Pancreas (tissue), 10 donors: ENCODE measurements at regions not wholly inside any gene's neighbourhood (a gene's known extent, or its start where the extent isn't known, plus 50 kb on each side); places are given as distances from the start of the nearest gene placed in this dataset.

ENCODE experiments used
- ATAC-seq, 4 donors: fragments of 200-7000 bp; cut with Tn5 transposase; one replicate each; pipeline versions ENCODE4 v1.8.0 to v1.9.1; 2020; ENCODE audit warnings: mild to moderate bottlenecking in 4 of 4, moderate library complexity in 4 of 4
- DNase-seq, 6 donors: peaks; one replicate each; pipeline ENCODE4 v3.0.0-alpha.2; 2020
- FAIRE-seq: peaks from 2 replicates; lab custom pipeline; 2012; peaks lifted over from hg19 to GRCh38; lab: Jason Lieb, UNC
- H3K27ac ChIP-seq, 4 donors: fragments of 200-600 bp; sonication (generic); 1 replicate in 3 of 4; 2 replicates in 1 of 4; pipeline versions ENCODE4 v1.5.0 to v1.8.0; 2020
- H3K27me3 ChIP-seq, 4 donors: fragments of 200-600 bp; one replicate each; pipeline ENCODE4 v1.8.0; 2021
- H3K36me3 ChIP-seq, 3 donors: fragments of 200-600 bp; sonication (generic) in 1 of 3; one replicate each; pipeline versions ENCODE4 v1.5.0 to v1.8.0; 2020 to 2021
- H3K4me1 ChIP-seq, 3 donors: fragments of 200-600 bp; one replicate each; pipeline ENCODE4 v1.8.0; 2021
- H3K4me3 ChIP-seq, 4 donors: fragments of 200-600 bp; sonication (generic) in 2 of 4; one replicate each; pipeline versions ENCODE4 v1.5.0 to v1.8.0; 2020 to 2021
- H3K9me3 ChIP-seq, 4 donors: fragments of 200-600 bp; one replicate each; pipeline ENCODE4 v1.8.0; 2021
- CTCF ChIP-seq, 4 donors: fragments of 200-600 bp; sonication (generic) in 3 of 4; IDR thresholded peaks; one replicate each; pipeline versions ENCODE4 v1.5.0 to v1.8.0; 2021; ENCODE audit warnings: antibody characterized with exemption in 4 of 4
- WGBS, 2 donors: extraction: QIAGEN DNeasy Blood & Tissue Kit; methylation state at CpG; one replicate each; pipeline ENCODE4 v1.1.7; 2013; 5-methylcytosine and 5-hydroxymethylcytosine counted together
- intact Hi-C, 3 donors: fragments of 100-400 bp; cut with DNase I; formaldehyde crosslinking; loops; one replicate each; pipeline versions ENCODE4 v1.11.1 to v1.14.2; 2022
- donor health status: healthy with polysubstance abuse.
- donor health status: DM: no; HTN: no; CAD: no; lungs with moderate emphysema.
- donor health status: DM: no; HTN: no; CAD: no.
- donor health status: control.
- donor health status: control.
- donor health status: Bipolar disorder and iron deficiency.
- donor health status: DM: yes; HTN: yes; CAD: no.
- donor health status: DM: no; HTN: no; CAD: no.
- donor health status: DM: no; HTN: no; CAD: no.
- donor health status: DM: yes; HTN: yes; CAD: no.

- H3K4me1 ChIP-seq, result no peaks in the 10 kb centered on the region
- FAIRE-seq (no peak), DNase-seq (no peak), ATAC-seq (no peak)
- H3K36me3 ChIP-seq, result no peaks in the 10 kb centered on the region
- H3K27me3 ChIP-seq, result no peaks in the 10 kb centered on the region
- TF ChIP-seq CTCF (IDR thresholded peaks at IDR 0.05), result no peak
- H3K27ac ChIP-seq, result no peak overlapping the region
- intact Hi-C loops, result no loop called here
- 58 to 67% methylated on average over 3 of the region's 3 CpGs for WGBS, 2 donors
- no peak overlapping the region for H3K4me3 ChIP-seq
- H3K9me3 ChIP-seq, result no peaks in the 10 kb centered on the region
These were observed 599.4 kb downstream of the XIRP2 start for GRCh38 chr2:167487728-167488127.

- intact Hi-C loops, result no loop called here
These were observed 596.6 kb downstream of the XIRP2 start for GRCh38 chr2:167484875-167485274.

GRCh38 chr2:167480986-167481309 is 592.7 kb downstream of the XIRP2 start:
- Histone ChIP-seq H3K27me3 (no peaks in the 10 kb centered on the region), H3K9me3 (no peaks in the 10 kb centered on the region), H3K4me1 (no peaks in the 10 kb centered on the region), H3K4me3 (no peak overlapping the region), H3K27ac (no peak overlapping the region), H3K36me3 (no peaks in the 10 kb centered on the region)
- FAIRE-seq, result no peak
- intact Hi-C loops, result no loop called here
- ATAC-seq, result no peak
- WGBS, 2 donors, result 64 to 67% methylated on average over 2 of the region's 2 CpGs
- DNase-seq, result no peak
- no peak for TF ChIP-seq CTCF (IDR thresholded peaks at IDR 0.05)

More at GRCh38 chr2:167484875-167485274, 596.6 kb downstream of the XIRP2 start:
- ATAC-seq (no peak), DNase-seq (no peak), FAIRE-seq (no peak)
- H3K9me3 ChIP-seq, result no peaks in the 10 kb centered on the region
- H3K4me1 ChIP-seq, result no peaks in the 10 kb centered on the region
- no peak for TF ChIP-seq CTCF (IDR thresholded peaks at IDR 0.05)
- no peaks in the 10 kb centered on the region for H3K36me3 ChIP-seq
- 67 to 88% methylated on average over 1 of the region's 1 CpG for WGBS, 2 donors
- H3K27ac ChIP-seq, result no peak overlapping the region
- no peak overlapping the region for H3K4me3 ChIP-seq
- H3K27me3 ChIP-seq, result no peaks in the 10 kb centered on the region

GRCh38 chr2:167480232-167480985 is 592.1 kb downstream of the XIRP2 start:
- 84 to 86% methylated on average over 6 of the region's 6 CpGs for WGBS, 2 donors
- ATAC-seq, result no peak

More at GRCh38 chr2:167480232-167480985, 592.1 kb downstream of the XIRP2 start:
- Histone ChIP-seq H3K36me3 (no peaks in the 10 kb centered on the region), H3K9me3 (no peaks in the 10 kb centered on the region), H3K27ac (no peak overlapping the region), H3K4me3 (no peak overlapping the region), H3K4me1 (no peaks in the 10 kb centered on the region), H3K27me3 (no peaks in the 10 kb centered on the region)
- FAIRE-seq, result no peak
- intact Hi-C loops, result no loop called here
- DNase-seq, result no peak
- TF ChIP-seq CTCF (IDR thresholded peaks at IDR 0.05), result no peak
